ENCODE measurements at regions not wholly inside any gene's neighbourhood (a gene's known extent, or its start where the extent isn't known, plus 50 kb on each side); places are given as distances from the start of the nearest gene placed in this dataset.

GRCh38 chr10:28449382-28449781 is 83.5 kb upstream of the WAC start:
- in situ Hi-C loops (cut with HindIII; ENCODE audit: low pct_unique_long_range_greater_than_20kb, low sequenced_read_pairs) = no loop called here

DNA sequence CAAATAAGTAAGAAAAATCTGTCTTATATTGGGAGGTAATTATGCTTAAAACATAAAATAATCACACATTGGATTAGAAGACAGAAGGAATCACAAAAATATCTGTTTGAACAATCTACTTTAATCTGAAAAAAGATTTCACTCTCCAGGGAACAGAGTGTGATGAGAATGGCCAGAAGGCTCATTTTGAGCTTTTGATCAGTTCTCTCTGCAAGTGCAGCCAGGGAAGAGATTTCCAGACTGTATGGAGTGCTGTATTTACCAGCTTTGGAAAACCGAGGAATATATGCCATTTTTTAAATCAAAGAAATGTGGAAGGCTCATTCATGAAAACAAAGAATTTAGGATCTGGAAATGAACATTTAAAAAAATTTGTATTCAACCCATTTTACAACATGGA is 83.0 kb upstream of the WAC start:
- TF ChIP-seq CTCF (IDR thresholded peaks at IDR 0.05) (no peak), POLR2AphosphoS5 (IDR thresholded peaks at IDR 0.05; ENCODE audit: low read depth, low read length) (no peak), SIN3A (IDR thresholded peaks at IDR 0.05; ENCODE audit: borderline replicate concordance, insufficient read depth, low read depth, low read length) (no peak), TCF7L2 (IDR thresholded peaks at IDR 0.05; ENCODE audit: low read depth, low read length) (no peak)
- TF ChIP-seq, protein P1, sequence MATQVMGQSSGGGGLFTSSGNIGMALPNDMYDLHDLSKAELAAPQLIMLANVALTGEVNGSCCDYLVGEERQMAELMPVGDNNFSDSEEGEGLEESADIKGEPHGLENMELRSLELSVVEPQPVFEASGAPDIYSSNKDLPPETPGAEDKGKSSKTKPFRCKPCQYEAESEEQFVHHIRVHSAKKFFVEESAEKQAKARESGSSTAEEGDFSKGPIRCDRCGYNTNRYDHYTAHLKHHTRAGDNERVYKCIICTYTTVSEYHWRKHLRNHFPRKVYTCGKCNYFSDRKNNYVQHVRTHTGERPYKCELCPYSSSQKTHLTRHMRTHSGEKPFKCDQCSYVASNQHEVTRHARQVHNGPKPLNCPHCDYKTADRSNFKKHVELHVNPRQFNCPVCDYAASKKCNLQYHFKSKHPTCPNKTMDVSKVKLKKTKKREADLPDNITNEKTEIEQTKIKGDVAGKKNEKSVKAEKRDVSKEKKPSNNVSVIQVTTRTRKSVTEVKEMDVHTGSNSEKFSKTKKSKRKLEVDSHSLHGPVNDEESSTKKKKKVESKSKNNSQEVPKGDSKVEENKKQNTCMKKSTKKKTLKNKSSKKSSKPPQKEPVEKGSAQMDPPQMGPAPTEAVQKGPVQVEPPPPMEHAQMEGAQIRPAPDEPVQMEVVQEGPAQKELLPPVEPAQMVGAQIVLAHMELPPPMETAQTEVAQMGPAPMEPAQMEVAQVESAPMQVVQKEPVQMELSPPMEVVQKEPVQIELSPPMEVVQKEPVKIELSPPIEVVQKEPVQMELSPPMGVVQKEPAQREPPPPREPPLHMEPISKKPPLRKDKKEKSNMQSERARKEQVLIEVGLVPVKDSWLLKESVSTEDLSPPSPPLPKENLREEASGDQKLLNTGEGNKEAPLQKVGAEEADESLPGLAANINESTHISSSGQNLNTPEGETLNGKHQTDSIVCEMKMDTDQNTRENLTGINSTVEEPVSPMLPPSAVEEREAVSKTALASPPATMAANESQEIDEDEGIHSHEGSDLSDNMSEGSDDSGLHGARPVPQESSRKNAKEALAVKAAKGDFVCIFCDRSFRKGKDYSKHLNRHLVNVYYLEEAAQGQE (IDR thresholded peaks at IDR 0.05; ENCODE audit: insufficient read depth in 1 of 2, low read depth in 2 of 2, low read length in 1 of 2) = no peak
- CTCF ChIA-PET = no interaction called here
- H3K27me3 ChIP-seq (ENCODE audit: control insufficient read depth, insufficient read depth, low read length) = peaks cover 2% of the 10 kb centered on the region; the same call in 1 of the 2 replicates
- no peak for ATAC-seq
- no peaks in the 10 kb centered on the region for H3K4me1 ChIP-seq (ENCODE audit: control insufficient read depth, insufficient read depth, low read length)
- POLR2A ChIA-PET = no interaction called here
- no peaks in the 10 kb centered on the region for H3K36me3 ChIP-seq (ENCODE audit: control insufficient read depth, insufficient read depth, low read length)
- intact Hi-C loops (cut with micrococcal nuclease; ENCODE audit: unreplicated experiment) (no loop called here), in situ Hi-C loops (cut with HindIII; ENCODE audit: low pct_unique_long_range_greater_than_20kb, low sequenced_read_pairs) (no loop called here)
- H3K4me3 ChIP-seq (ENCODE audit: low read depth in 2 of 2, low read length in 2 of 2) = no peak overlapping the region
- no peaks in the 10 kb centered on the region for H3K9me3 ChIP-seq (ENCODE audit: control insufficient read depth, insufficient read depth, low read depth, low read length)
- no peak overlapping the region for H3K27ac ChIP-seq (ENCODE audit: low read length)
- no peak for DNase-seq (ENCODE audit: low read depth, low spot score)
- no TSS peak for BruUV-seq (replicated peaks)

More at GRCh38 chr10:28449382-28449781, 83.5 kb upstream of the WAC start:
- TF ChIP-seq CTCF (IDR thresholded peaks at IDR 0.05) (no peak), SIN3A (IDR thresholded peaks at IDR 0.05; ENCODE audit: borderline replicate concordance, insufficient read depth, low read depth, low read length) (no peak), POLR2AphosphoS5 (IDR thresholded peaks at IDR 0.05; ENCODE audit: low read depth, low read length) (no peak), TCF7L2 (IDR thresholded peaks at IDR 0.05; ENCODE audit: low read depth, low read length) (no peak)
- TF ChIP-seq, protein P1 (IDR thresholded peaks at IDR 0.05; ENCODE audit: insufficient read depth in 1 of 2, low read depth in 2 of 2, low read length in 1 of 2) = no peak
- Histone ChIP-seq H3K9me3 (ENCODE audit: control insufficient read depth, insufficient read depth, low read depth, low read length) (no peaks in the 10 kb centered on the region), H3K36me3 (ENCODE audit: control insufficient read depth, insufficient read depth, low read length) (no peaks in the 10 kb centered on the region), H3K27me3 (ENCODE audit: control insufficient read depth, insufficient read depth, low read length) (peaks cover 2% of the 10 kb centered on the region; the same call in 1 of the 2 replicates), H3K27ac (ENCODE audit: low read length) (no peak overlapping the region), H3K4me1 (ENCODE audit: control insufficient read depth, insufficient read depth, low read length) (no peaks in the 10 kb centered on the region), H3K4me3 (ENCODE audit: low read depth in 2 of 2, low read length in 2 of 2) (no peak overlapping the region)
- DNase-seq (ENCODE audit: low read depth, low spot score) = no peak
- ChIA-PET CTCF (no interaction called here), POLR2A (no interaction called here)
- no peak for ATAC-seq
- intact Hi-C loops (cut with micrococcal nuclease; ENCODE audit: unreplicated experiment) = no loop called here
- no TSS peak for BruUV-seq (replicated peaks)

Data from Panc1 (cell line).